Endodermal cell (in vitro differentiated cells): ENCODE measurements at regions not wholly inside any gene's neighbourhood (a gene's known extent, or its start where the extent isn't known, plus 50 kb on each side); places are given as distances from the start of the nearest gene placed in this dataset.

Experiments
- DNase-seq: peaks from one replicate; pipeline ENCODE4 v3.0.0-alpha.2; 2017
- H3K27ac ChIP-seq: 2 replicates; pipeline ENCODE4 v1.5.1; 2013; ENCODE audit warnings: mild to moderate bottlenecking, low read depth, low read length, moderate library complexity
- H3K27me3 ChIP-seq: 2 replicates; pipeline ENCODE4 v1.6.1; 2013; ENCODE audit warnings: mild to moderate bottlenecking, low read length, moderate library complexity; ENCODE audit not compliant: insufficient read depth, control insufficient read depth, poor library complexity, severe bottlenecking
- H3K36me3 ChIP-seq: 2 replicates; pipeline ENCODE4 v1.7.0; 2013; ENCODE audit warnings: mild to moderate bottlenecking, low read length, moderate library complexity; ENCODE audit not compliant: control insufficient read depth, insufficient read depth
- H3K4me1 ChIP-seq: one replicate; pipeline ENCODE4 v1.7.0; 2013; ENCODE audit warnings: low read length; ENCODE audit not compliant: control insufficient read depth, insufficient read depth
- H3K4me3 ChIP-seq: 2 replicates; pipeline ENCODE4 v1.5.1; 2013; ENCODE audit warnings: mild to moderate bottlenecking, low read length, moderate library complexity
- H3K9ac ChIP-seq: 2 replicates; pipeline ENCODE4 v1.6.1; 2013; ENCODE audit warnings: mild to moderate bottlenecking, low read length, moderate library complexity; ENCODE audit not compliant: poor library complexity, severe bottlenecking; ENCODE audit errors: extremely low read depth
- H3K9me3 ChIP-seq: 2 replicates; pipeline ENCODE4 v1.6.1; 2013; ENCODE audit warnings: mild to moderate bottlenecking, low read length, moderate library complexity; ENCODE audit not compliant: control insufficient read depth
- H3K27ac Mint-ChIP-seq: 2 replicates; pipeline ENCODE4 v1.8.0; 2020; ENCODE audit warnings: mixed read lengths
- H3K27me3 Mint-ChIP-seq: 2 replicates; pipeline ENCODE4 v1.8.0; 2021; ENCODE audit warnings: mild to moderate bottlenecking, mixed read lengths; ENCODE audit not compliant: insufficient read depth
- H3K36me3 Mint-ChIP-seq: 2 replicates; pipeline ENCODE4 v1.8.0; 2020; ENCODE audit warnings: low read depth, mixed read lengths
- H3K4me1 Mint-ChIP-seq: 2 replicates; pipeline ENCODE4 v1.8.0; 2020; ENCODE audit warnings: mixed read lengths
- H3K4me3 Mint-ChIP-seq: 2 replicates; pipeline ENCODE4 v1.8.0; 2020; ENCODE audit warnings: mild to moderate bottlenecking, moderate library complexity, mixed read lengths
- H3K9me3 Mint-ChIP-seq: 2 replicates; pipeline ENCODE4 v1.8.0; 2020; ENCODE audit warnings: mild to moderate bottlenecking, mixed read lengths
- CTCF ChIP-seq: fragments of 200-600 bp; sonication (generic); conservative IDR thresholded peaks from 2 replicates; pipeline ENCODE4 v1.5.0; 2021; ENCODE audit warnings: antibody characterized with exemption, mild to moderate bottlenecking
- WGBS, 2 experiments: methylation state at CpG; one replicate each; pipeline versions ENCODE4 v1.1.5 to v1.1.7; 2013; ENCODE audit warnings: missing lambda C conversion rate in 2 of 2, mixed read lengths in 1 of 2; ENCODE audit not compliant: insufficient coverage in 1 of 2, insufficient read length in 1 of 2; 5-methylcytosine and 5-hydroxymethylcytosine counted together

- Mint-ChIP-seq H3K27ac (no peak overlapping the region), H3K27me3 (no peaks in the 10 kb centered on the region), H3K36me3 (no peaks in the 10 kb centered on the region), H3K4me1 (peaks cover 27% of the 10 kb centered on the region), H3K9me3 (no peaks in the 10 kb centered on the region), H3K4me3 (no peak overlapping the region)
- Histone ChIP-seq H3K9ac (no peak overlapping the region), H3K4me1 (no peaks in the 10 kb centered on the region), H3K36me3 (no peaks in the 10 kb centered on the region), H3K4me3 (no peak overlapping the region), H3K9me3 (no peaks in the 10 kb centered on the region), H3K27me3 (no peaks in the 10 kb centered on the region), H3K27ac (no peak overlapping the region)
- TF ChIP-seq CTCF: no peak
- no peak for DNase-seq
- 78 to 100% methylated on average over 1 to 3 of the region's 3 CpGs for WGBS, 2 experiments
Measured at GRCh38 chr1:216855810-216856209, 132.6 kb upstream of the ESRRG start.

- no peak for DNase-seq
- H3K9me3 ChIP-seq: no peaks in the 10 kb centered on the region
- no peak overlapping the region for H3K9ac ChIP-seq
- Mint-ChIP-seq H3K4me1 (peaks cover 27% of the 10 kb centered on the region), H3K27ac (no peak overlapping the region), H3K36me3 (no peaks in the 10 kb centered on the region), H3K27me3 (no peaks in the 10 kb centered on the region), H3K4me3 (no peak overlapping the region), H3K9me3 (no peaks in the 10 kb centered on the region)
- no peaks in the 10 kb centered on the region for H3K36me3 ChIP-seq
- 92 to 98% methylated on average over 5 to 6 of the region's 6 CpGs for WGBS, 2 experiments
- no peak overlapping the region for H3K27ac ChIP-seq
- no peaks in the 10 kb centered on the region for H3K4me1 ChIP-seq
- no peak for TF ChIP-seq CTCF
- no peaks in the 10 kb centered on the region for H3K27me3 ChIP-seq
- no peak overlapping the region for H3K4me3 ChIP-seq
Measured at GRCh38 chr1:216854836-216855484, 131.7 kb upstream of the ESRRG start.

- 92 to 100% methylated on average over 1 of the region's 2 CpGs for WGBS, 2 experiments
- Histone ChIP-seq H3K36me3 (no peaks in the 10 kb centered on the region), H3K27me3 (no peaks in the 10 kb centered on the region), H3K9me3 (no peaks in the 10 kb centered on the region), H3K27ac (no peak overlapping the region), H3K4me3 (no peak overlapping the region), H3K9ac (no peak overlapping the region), H3K4me1 (peaks cover 13% of the 10 kb centered on the region)
- H3K27ac Mint-ChIP-seq: no peak overlapping the region
- no peak for TF ChIP-seq CTCF
- H3K4me3 Mint-ChIP-seq: no peak overlapping the region
- no peaks in the 10 kb centered on the region for H3K9me3 Mint-ChIP-seq
- H3K27me3 Mint-ChIP-seq: no peaks in the 10 kb centered on the region
- DNase-seq: no peak
- H3K4me1 Mint-ChIP-seq: peaks cover 40% of the 10 kb centered on the region
- H3K36me3 Mint-ChIP-seq: no peaks in the 10 kb centered on the region
Measured at GRCh38 chr1:216851073-216851472, 127.8 kb upstream of the ESRRG start.
